SU-DHL-6 (cell line): ENCODE measurements at regions not wholly inside any gene's neighbourhood (a gene's known extent, or its start where the extent isn't known, plus 50 kb on each side); places are given as distances from the start of the nearest gene placed in this dataset.

Source experiments
- H2AFZ ChIP-seq: fragments of 200-600 bp; sonication (generic); 2 replicates; pipeline ENCODE4 v1.6.1; 2014; ENCODE audit warnings: low read depth, mild to moderate bottlenecking, moderate library complexity, mixed read lengths, antibody characterized with exemption, low read length; ENCODE audit not compliant: severe bottlenecking
- H3F3A ChIP-seq: fragments of 200-600 bp; shearing (Covaris generic); 2 replicates; pipeline ENCODE4 v1.6.0; 2016; ENCODE audit warnings: antibody characterized with exemption, mild to moderate bottlenecking; ENCODE audit not compliant: insufficient read depth
- H3K27ac ChIP-seq: fragments of 200-600 bp; sonication (generic); 2 replicates; pipeline ENCODE4 v1.5.1; 2016; ENCODE audit warnings: low read depth, mild to moderate bottlenecking, low read length, moderate library complexity, mixed read lengths
- H3K27me3 ChIP-seq: fragments of 200-600 bp; sonication (generic), shearing (Covaris generic); 2 replicates; pipeline ENCODE4 v1.6.0; 2014; ENCODE audit warnings: mild to moderate bottlenecking, low read length
- H3K36me3 ChIP-seq: fragments of 200-600 bp; sonication (generic); 2 replicates; pipeline ENCODE4 v1.6.1; 2014; ENCODE audit warnings: mild to moderate bottlenecking, low read length, mixed read lengths
- H3K4me2 ChIP-seq: fragments of 300-600, 200-600 bp; shearing (Covaris generic), sonication (generic); 2 replicates; pipeline ENCODE4 v1.6.0; 2014; ENCODE audit warnings: low read length, low read depth, mild to moderate bottlenecking; ENCODE audit not compliant: poor library complexity, severe bottlenecking
- H3K4me3 ChIP-seq: fragments of 200-600 bp; sonication (generic); 2 replicates; pipeline ENCODE4 v1.5.1; 2014; ENCODE audit warnings: antibody characterized with exemption, low read length, mild to moderate bottlenecking, mixed read lengths; ENCODE audit not compliant: insufficient read depth, poor library complexity, severe bottlenecking
- H3K79me2 ChIP-seq: fragments of 200-600 bp; sonication (generic); 2 replicates; pipeline ENCODE4 v1.6.1; 2014; ENCODE audit warnings: mild to moderate bottlenecking, low read length, moderate library complexity; ENCODE audit not compliant: insufficient read depth
- H3K9ac ChIP-seq: fragments of 200-600 bp; sonication (generic); 2 replicates; pipeline ENCODE4 v1.7.0; 2014; ENCODE audit warnings: mild to moderate bottlenecking, low read length
- H3K9me2 ChIP-seq: fragments of 200-600 bp; sonication (generic); replicated peaks from 2 replicates; pipeline ENCODE4 v1.6.1; 2014; ENCODE audit warnings: low read length; ENCODE audit not compliant: insufficient read depth
- H3K9me3 ChIP-seq: fragments of 200-600 bp; sonication (generic); 2 replicates; pipeline ENCODE4 v1.6.1; 2014; ENCODE audit warnings: low read length, mixed read lengths; ENCODE audit not compliant: insufficient read depth
- H4K20me1 ChIP-seq: fragments of 200-600 bp; sonication (generic); 2 replicates; pipeline ENCODE4 v1.6.1; 2014; ENCODE audit warnings: low read depth, mild to moderate bottlenecking, antibody characterized with exemption, low read length, moderate library complexity, mixed read lengths
- EZH2phosphoT487 ChIP-seq: fragments of 200-600 bp; sonication (generic), shearing (Covaris generic); conservative IDR thresholded peaks from 2 replicates; pipeline ENCODE4 v1.6.1; 2018; ENCODE audit warnings: mild to moderate bottlenecking, antibody characterized with exemption, low read length, moderate library complexity, mixed read lengths
- TF ChIP-seq, protein P1 (sequence below): fragments of 200-600 bp; sonication (generic); IDR thresholded peaks from one replicate; pipeline ENCODE4 v1.5.1; 2017; ENCODE audit warnings: antibody characterized with exemption, mild to moderate bottlenecking, low read length, moderate library complexity; ENCODE audit not compliant: insufficient read depth, poor library complexity, severe bottlenecking

DNA sequence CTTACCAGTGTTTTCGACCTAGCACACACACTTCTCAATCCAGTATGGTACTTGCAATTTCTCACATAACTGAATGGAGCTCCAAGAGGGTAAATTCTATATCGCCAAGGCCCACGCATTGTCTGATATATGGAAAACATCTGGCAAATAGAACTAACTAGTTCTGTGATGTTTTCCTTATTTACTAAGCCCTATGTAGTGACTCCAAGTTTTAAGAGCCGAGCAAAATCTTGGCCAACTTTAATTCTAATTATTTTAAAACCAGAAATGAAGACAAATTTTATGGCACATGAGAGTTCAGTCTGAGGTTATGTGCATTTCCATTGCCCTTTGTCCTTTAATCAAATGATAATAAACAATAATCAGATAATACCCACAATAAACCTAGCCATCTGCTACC, 1119.7 kb upstream of the CNTNAP5 start:
- H3K79me2 ChIP-seq: no peaks in the 10 kb centered on the region
- no peak overlapping the region for H3K4me3 ChIP-seq
- no peaks in the 10 kb centered on the region for H3K9me3 ChIP-seq
- H3K4me2 ChIP-seq: no peak overlapping the region
- H3F3A ChIP-seq: no peaks in the 10 kb centered on the region
- H3K36me3 ChIP-seq: no peaks in the 10 kb centered on the region
- TF ChIP-seq EZH2phosphoT487: no peak
- TF ChIP-seq, protein P1, sequence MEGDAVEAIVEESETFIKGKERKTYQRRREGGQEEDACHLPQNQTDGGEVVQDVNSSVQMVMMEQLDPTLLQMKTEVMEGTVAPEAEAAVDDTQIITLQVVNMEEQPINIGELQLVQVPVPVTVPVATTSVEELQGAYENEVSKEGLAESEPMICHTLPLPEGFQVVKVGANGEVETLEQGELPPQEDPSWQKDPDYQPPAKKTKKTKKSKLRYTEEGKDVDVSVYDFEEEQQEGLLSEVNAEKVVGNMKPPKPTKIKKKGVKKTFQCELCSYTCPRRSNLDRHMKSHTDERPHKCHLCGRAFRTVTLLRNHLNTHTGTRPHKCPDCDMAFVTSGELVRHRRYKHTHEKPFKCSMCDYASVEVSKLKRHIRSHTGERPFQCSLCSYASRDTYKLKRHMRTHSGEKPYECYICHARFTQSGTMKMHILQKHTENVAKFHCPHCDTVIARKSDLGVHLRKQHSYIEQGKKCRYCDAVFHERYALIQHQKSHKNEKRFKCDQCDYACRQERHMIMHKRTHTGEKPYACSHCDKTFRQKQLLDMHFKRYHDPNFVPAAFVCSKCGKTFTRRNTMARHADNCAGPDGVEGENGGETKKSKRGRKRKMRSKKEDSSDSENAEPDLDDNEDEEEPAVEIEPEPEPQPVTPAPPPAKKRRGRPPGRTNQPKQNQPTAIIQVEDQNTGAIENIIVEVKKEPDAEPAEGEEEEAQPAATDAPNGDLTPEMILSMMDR: no peak
- H3K27ac ChIP-seq: no peak overlapping the region
- H2AFZ ChIP-seq: no peak overlapping the region
- no peaks in the 10 kb centered on the region for H3K27me3 ChIP-seq
- no peaks in the 10 kb centered on the region for H3K9me2 ChIP-seq
- no peak overlapping the region for H3K9ac ChIP-seq
- no peaks in the 10 kb centered on the region for H4K20me1 ChIP-seq

DNA sequence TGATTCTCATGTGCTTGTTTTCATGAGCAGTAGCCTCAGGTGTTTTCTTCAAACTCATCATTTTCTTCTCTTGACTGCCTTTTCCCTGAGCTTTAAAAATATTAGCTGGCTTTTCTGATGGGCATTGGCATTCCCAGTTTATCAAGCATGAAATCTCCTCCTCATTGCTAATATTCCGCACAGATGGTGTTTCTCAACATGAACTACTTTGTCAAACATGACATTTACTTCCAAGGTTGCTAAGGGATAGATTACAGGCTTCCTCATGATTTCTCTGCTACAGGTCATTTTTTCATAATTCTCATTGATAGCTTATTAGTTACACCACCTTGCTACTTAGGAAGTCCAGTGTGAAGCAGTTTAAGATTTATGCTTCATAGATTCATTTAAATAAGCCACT, 1116.9 kb upstream of the CNTNAP5 start:
- Histone ChIP-seq H3K9ac (no peak overlapping the region), H3K4me3 (no peak overlapping the region), H3K36me3 (no peaks in the 10 kb centered on the region), H3K9me3 (no peaks in the 10 kb centered on the region), H3K27me3 (no peaks in the 10 kb centered on the region), H3F3A (no peaks in the 10 kb centered on the region), H3K9me2 (no peaks in the 10 kb centered on the region), H3K79me2 (no peaks in the 10 kb centered on the region), H3K27ac (no peak overlapping the region), H3K4me2 (no peak overlapping the region), H4K20me1 (no peaks in the 10 kb centered on the region), H2AFZ (no peak overlapping the region)
- TF ChIP-seq, protein P1: no peak
- no peak for TF ChIP-seq EZH2phosphoT487

DNA sequence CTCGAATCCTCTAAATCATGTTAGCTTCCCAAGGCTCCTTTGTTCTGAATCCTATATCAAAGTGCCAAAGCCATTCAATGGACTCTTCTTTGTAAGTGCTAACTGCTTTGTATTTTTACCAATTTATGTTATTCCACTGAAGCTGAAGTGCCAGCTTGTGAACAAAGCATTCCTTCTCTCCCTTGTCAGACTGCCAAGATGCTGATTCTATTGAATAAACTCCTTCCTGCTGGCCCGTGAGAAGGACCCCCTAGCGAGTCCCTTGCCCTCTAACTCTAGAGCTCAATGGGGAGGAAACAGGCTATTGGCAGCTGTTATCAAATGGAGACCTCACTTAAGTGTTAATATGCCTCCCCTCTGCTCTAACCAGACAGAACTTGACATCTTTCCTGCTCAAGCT, 1097.9 kb upstream of the CNTNAP5 start:
- Histone ChIP-seq H3K9me3 (peaks cover 12% of the 10 kb centered on the region; the same call in 1 of the 2 replicates), H3K27me3 (no peaks in the 10 kb centered on the region), H3K36me3 (no peaks in the 10 kb centered on the region)

More for the DNA sequence above, 1097.9 kb upstream of the CNTNAP5 start:
- TF ChIP-seq, protein P1: no peak
- no peak for TF ChIP-seq EZH2phosphoT487
- Histone ChIP-seq H3K79me2 (no peaks in the 10 kb centered on the region), H3K4me3 (no peak overlapping the region), H3K27ac (no peak overlapping the region), H3K4me2 (no peak overlapping the region), H3F3A (no peaks in the 10 kb centered on the region), H3K9ac (no peak overlapping the region), H4K20me1 (no peaks in the 10 kb centered on the region), H2AFZ (no peak overlapping the region), H3K9me2 (no peaks in the 10 kb centered on the region)
